ENCODE measurements at regions not wholly inside any gene's neighbourhood (a gene's known extent, or its start where the extent isn't known, plus 50 kb on each side); places are given as distances from the start of the nearest gene placed in this dataset.

DNA sequence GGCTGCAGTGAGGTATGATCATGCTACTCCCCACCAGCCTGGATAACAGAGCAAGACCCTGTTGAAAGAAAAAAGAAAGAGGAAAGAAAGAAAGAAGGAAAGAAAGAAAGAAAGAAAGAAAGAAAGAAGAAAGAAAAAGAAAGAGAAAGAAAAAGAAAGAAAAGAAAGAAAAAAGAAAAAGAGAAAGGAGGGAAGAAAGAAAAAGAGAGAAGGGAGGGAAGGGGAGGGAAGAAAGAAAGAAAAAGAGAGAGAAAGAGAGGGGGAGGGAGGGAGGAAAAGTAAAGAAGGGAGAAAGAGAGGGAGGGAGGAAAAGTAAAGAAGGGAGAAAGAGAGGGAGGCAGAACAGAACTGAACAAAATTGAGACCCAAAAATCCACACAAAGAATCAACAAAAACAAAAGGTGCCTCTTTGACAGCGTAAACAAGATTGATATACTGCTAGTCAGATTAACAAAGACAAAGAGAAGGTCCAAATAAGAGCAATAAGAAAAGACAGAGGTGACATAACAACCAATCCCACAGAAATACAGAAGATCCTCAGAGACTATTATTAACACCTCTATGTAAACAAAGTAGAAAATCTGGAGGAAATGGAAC, 293.9 kb upstream of the AMIGO2 start:
- DNase-seq (ENCODE audit: low spot score in 2 of 2) = no peak
- no peaks in the 10 kb centered on the region for H3K9me3 ChIP-seq
- H3K4me3 ChIP-seq = no peak overlapping the region
- no peaks in the 10 kb centered on the region for H3K36me3 ChIP-seq
- TF ChIP-seq EP300 (IDR thresholded peaks at IDR 0.05) (no peak), POLR2AphosphoS5 (IDR thresholded peaks at IDR 0.05) (no peak), POLR2A (IDR thresholded peaks at IDR 0.05) (no peak)
- TF ChIP-seq, protein P1, sequence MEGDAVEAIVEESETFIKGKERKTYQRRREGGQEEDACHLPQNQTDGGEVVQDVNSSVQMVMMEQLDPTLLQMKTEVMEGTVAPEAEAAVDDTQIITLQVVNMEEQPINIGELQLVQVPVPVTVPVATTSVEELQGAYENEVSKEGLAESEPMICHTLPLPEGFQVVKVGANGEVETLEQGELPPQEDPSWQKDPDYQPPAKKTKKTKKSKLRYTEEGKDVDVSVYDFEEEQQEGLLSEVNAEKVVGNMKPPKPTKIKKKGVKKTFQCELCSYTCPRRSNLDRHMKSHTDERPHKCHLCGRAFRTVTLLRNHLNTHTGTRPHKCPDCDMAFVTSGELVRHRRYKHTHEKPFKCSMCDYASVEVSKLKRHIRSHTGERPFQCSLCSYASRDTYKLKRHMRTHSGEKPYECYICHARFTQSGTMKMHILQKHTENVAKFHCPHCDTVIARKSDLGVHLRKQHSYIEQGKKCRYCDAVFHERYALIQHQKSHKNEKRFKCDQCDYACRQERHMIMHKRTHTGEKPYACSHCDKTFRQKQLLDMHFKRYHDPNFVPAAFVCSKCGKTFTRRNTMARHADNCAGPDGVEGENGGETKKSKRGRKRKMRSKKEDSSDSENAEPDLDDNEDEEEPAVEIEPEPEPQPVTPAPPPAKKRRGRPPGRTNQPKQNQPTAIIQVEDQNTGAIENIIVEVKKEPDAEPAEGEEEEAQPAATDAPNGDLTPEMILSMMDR (IDR thresholded peaks at IDR 0.05) = no peak
- WGBS = 96% methylated on average over 1 of the region's 1 CpG
- H3K4me1 ChIP-seq = peaks cover 19% of the 10 kb centered on the region
- no peaks in the 10 kb centered on the region for H3K27me3 ChIP-seq
- H3K27ac ChIP-seq = no peak overlapping the region

DNA sequence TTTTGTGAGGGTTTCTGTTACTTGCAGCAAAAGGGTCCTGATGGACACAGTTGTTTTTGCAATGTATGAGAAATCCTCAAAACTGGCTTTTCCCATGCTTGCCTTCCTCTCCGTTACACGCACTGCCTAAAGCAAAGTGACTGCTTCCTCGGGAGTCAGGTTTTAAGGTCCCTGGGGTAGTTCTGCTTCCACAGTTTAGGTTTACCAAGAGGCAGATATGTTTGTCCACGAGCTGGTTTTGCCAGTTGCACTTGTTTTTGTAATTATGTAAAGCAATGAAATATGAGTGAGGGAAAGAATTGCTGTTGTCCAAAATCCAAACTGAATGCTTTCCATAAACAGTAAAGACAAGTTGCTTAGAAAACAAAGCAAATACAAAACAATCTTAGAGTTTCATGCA, 290.7 kb upstream of the AMIGO2 start:
- Histone ChIP-seq H3K36me3 (no peaks in the 10 kb centered on the region), H3K4me1 (peaks cover 8% of the 10 kb centered on the region), H3K9me3 (no peaks in the 10 kb centered on the region), H3K27ac (no peak overlapping the region), H3K27me3 (no peaks in the 10 kb centered on the region), H3K4me3 (no peak overlapping the region)
- TF ChIP-seq, protein P1 (IDR thresholded peaks at IDR 0.05) = no peak
- TF ChIP-seq POLR2A (IDR thresholded peaks at IDR 0.05) (no peak), EP300 (IDR thresholded peaks at IDR 0.05) (no peak), POLR2AphosphoS5 (IDR thresholded peaks at IDR 0.05) (no peak)
- WGBS = 35% methylated on average over 4 of the region's 4 CpGs
- no peak for DNase-seq (ENCODE audit: low spot score in 2 of 2)

DNA sequence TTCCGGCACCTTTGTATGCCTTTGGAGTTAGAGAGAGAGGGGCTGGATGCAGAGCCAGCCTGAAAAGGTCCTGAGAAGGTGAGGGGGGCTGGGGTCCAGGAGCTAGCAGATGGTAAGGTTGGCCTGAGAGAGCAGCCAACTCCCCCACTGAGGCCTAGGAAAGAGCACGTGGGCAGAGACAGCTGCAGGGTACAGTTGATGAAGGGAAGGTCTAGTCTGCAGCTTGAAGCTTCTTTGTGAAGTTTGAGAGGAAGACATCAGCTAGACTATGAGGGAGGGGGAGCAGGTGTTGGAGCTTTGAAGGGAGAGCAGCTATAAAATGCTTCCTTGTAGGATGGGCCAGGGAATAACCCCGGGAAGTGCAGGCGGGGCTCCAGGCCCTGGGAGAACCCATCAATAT, 289.3 kb upstream of the AMIGO2 start:
- WGBS = 91% methylated on average over 4 of the region's 4 CpGs
- Histone ChIP-seq H3K9me3 (no peaks in the 10 kb centered on the region), H3K27me3 (no peaks in the 10 kb centered on the region), H3K27ac (no peak overlapping the region), H3K4me1 (peaks cover 8% of the 10 kb centered on the region), H3K36me3 (no peaks in the 10 kb centered on the region), H3K4me3 (no peak overlapping the region)
- TF ChIP-seq POLR2A (IDR thresholded peaks at IDR 0.05) = no peak
- TF ChIP-seq, protein P1 (IDR thresholded peaks at IDR 0.05) = no peak
- TF ChIP-seq POLR2AphosphoS5 (IDR thresholded peaks at IDR 0.05) = no peak
- TF ChIP-seq EP300 (IDR thresholded peaks at IDR 0.05) = no peak
- DNase-seq (ENCODE audit: low spot score in 2 of 2) = no peak

DNA sequence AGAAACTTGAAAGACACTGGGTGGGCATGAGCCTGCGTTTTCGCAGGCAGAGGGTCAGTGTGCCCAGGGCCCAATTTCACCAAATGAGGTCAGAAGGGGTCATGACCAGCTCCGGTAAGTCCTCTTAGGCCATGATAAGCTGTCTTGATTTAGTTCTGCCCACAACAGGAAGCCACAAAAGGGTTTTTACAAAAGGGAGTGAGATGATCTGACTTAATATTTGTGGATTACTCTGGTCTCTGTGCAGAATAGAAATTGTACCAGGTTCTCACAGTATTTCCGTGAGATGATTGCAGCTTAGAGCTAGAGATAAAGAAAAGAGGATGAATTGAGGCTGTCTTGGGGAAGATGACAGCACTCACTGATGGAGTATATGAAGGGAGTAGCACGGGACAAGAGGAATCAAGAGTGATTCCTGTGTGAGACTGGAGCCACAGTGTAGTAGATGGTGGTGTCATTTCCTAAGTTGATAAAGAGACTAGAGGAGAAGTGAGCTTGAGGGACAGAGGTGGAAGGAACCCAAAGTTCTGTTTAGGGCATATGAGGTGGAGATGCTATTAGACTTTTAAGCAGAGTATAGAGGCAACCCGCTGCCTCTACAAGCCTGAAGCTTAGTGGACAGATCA, 288.3 kb upstream of the AMIGO2 start:
- Histone ChIP-seq H3K36me3 (no peaks in the 10 kb centered on the region), H3K27ac (no peak overlapping the region), H3K4me1 (peaks cover 8% of the 10 kb centered on the region), H3K9me3 (no peaks in the 10 kb centered on the region), H3K4me3 (no peak overlapping the region), H3K27me3 (no peaks in the 10 kb centered on the region)
- WGBS = 87% methylated on average over 6 of the region's 6 CpGs
- DNase-seq (ENCODE audit: low spot score in 2 of 2) = no peak
- TF ChIP-seq, protein P1 (IDR thresholded peaks at IDR 0.05) = no peak
- no peak for TF ChIP-seq POLR2A (IDR thresholded peaks at IDR 0.05)
- no peak for TF ChIP-seq EP300 (IDR thresholded peaks at IDR 0.05)
- no peak for TF ChIP-seq POLR2AphosphoS5 (IDR thresholded peaks at IDR 0.05)

DNA sequence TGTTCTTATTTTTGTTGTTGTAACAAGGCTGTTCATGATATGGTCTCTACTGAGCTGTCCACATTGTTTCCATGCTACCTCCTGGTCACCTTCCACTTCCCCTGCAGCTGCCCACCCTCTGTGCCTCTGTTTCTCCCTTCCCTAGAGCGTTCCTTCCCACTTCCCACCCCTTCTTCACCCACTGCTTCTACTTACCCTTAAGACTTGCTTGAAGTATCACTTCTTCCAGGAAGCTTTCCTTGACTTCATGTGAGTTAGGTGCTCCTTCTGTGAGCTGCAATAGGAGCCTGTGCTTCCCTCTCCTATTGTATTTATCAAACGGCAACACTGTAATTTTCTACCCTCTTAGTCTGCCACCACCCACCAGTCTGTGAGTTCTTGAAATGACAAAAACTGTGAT, 286.8 kb upstream of the AMIGO2 start:
- 88% methylated on average over 2 of the region's 2 CpGs for WGBS
- TF ChIP-seq EP300 (IDR thresholded peaks at IDR 0.05) (no peak), POLR2AphosphoS5 (IDR thresholded peaks at IDR 0.05) (no peak), POLR2A (IDR thresholded peaks at IDR 0.05) (no peak)
- TF ChIP-seq, protein P1 (IDR thresholded peaks at IDR 0.05) = no peak
- Histone ChIP-seq H3K9me3 (no peaks in the 10 kb centered on the region), H3K4me3 (no peak overlapping the region), H3K36me3 (no peaks in the 10 kb centered on the region), H3K27me3 (no peaks in the 10 kb centered on the region), H3K4me1 (peaks cover 8% of the 10 kb centered on the region), H3K27ac (no peak overlapping the region)
- no peak for DNase-seq (ENCODE audit: low spot score in 2 of 2)

All from suprapubic skin (tissue), 4 donors.